ENCODE measurements at regions not wholly inside any gene's neighbourhood (a gene's known extent, or its start where the extent isn't known, plus 50 kb on each side); places are given as distances from the start of the nearest gene placed in this dataset.
"Not testable (repeated sequence)": the region's sequence is repeated elsewhere in the genome, so short reads cannot be mapped to it uniquely, and the experiment has no call there.

GRCh38 chr2:118576109-118576855 is 271.2 kb downstream of the EN1 start:
- H3K4me1 ChIP-seq (ENCODE audit: control insufficient read depth in 2 of 2, insufficient read depth in 1 of 2, low read depth in 1 of 2, low read length in 2 of 2) = no peaks in the 10 kb centered on the region

GRCh38 chr2:118572380-118572779 is 275.1 kb downstream of the EN1 start:
- no CpG with 5 or more reads among the region's 6 CpGs for WGBS, 2 donors (ENCODE audit: extremely low coverage in 2 of 2, insufficient read length in 2 of 2, insufficient replicate concordance in 1 of 2)
- not testable (repeated sequence) for H2AFZ ChIP-seq (ENCODE audit: low read length)

More at GRCh38 chr2:118576109-118576855, 271.2 kb downstream of the EN1 start:
- Histone ChIP-seq H3K4me2 (ENCODE audit: insufficient read depth, low read length, poor library complexity, severe bottlenecking) (no peak overlapping the region), H3K14ac (ENCODE audit: low read length) (no peak overlapping the region), H3K9ac (ENCODE audit: low read depth, low read length, poor library complexity) (no peak overlapping the region), H3K79me1 (ENCODE audit: low read depth, low read length) (no peaks in the 10 kb centered on the region), H2BK15ac (ENCODE audit: low read length) (no peak overlapping the region), H3K18ac (ENCODE audit: low read length) (no peak overlapping the region), H3K27ac (replicated peaks; ENCODE audit: low read length) (no peak overlapping the region), H3K4me3 (ENCODE audit: low read length in 2 of 2) (no peak overlapping the region), H2BK5ac (ENCODE audit: low read length) (no peak overlapping the region), H3K36me3 (replicated peaks in 1 of 2; ENCODE audit: control insufficient read depth in 2 of 2, insufficient read depth in 2 of 2, low read length in 2 of 2) (no peaks in the 10 kb centered on the region), H3K23ac (ENCODE audit: low read depth, low read length, poor library complexity) (peak overlapping the region; percentile 4), H3K4ac (ENCODE audit: low read length) (no peak overlapping the region), H4K8ac (ENCODE audit: low read depth, low read length) (no peak overlapping the region), H4K91ac (ENCODE audit: low read depth, low read length, poor library complexity) (no peak overlapping the region), H3K9me3 (replicated peaks in 1 of 2; ENCODE audit: control insufficient read depth in 2 of 2, insufficient read depth in 1 of 2, low read depth in 1 of 2, low read length in 2 of 2) (no peaks in the 10 kb centered on the region), H2BK120ac (ENCODE audit: low read depth, low read length) (no peak overlapping the region), H2AFZ (ENCODE audit: low read length) (no peak overlapping the region), H2AK5ac (ENCODE audit: low read depth, low read length) (no peak overlapping the region), H3K27me3 (ENCODE audit: control insufficient read depth in 3 of 3, insufficient read depth in 3 of 3, low read depth in 1 of 3, low read length in 3 of 3) (peaks cover 0 to 5% (median 0%) of the 10 kb centered on the region in 3 experiments), H2BK12ac (ENCODE audit: low read length) (no peak overlapping the region)
- WGBS, 2 donors (ENCODE audit: extremely low coverage in 2 of 2, insufficient read length in 2 of 2, insufficient replicate concordance in 1 of 2) = no CpG with 5 or more reads among the region's 3 CpGs
- DNase-seq (ENCODE audit: low spot score) = no peak

GRCh38 chr2:118569876-118570535 is 277.4 kb downstream of the EN1 start:
- no peak for DNase-seq (ENCODE audit: low spot score)
- no peak overlapping the region for H3K18ac ChIP-seq (ENCODE audit: low read length)
- no peaks in the 10 kb centered on the region for H3K9me3 ChIP-seq (replicated peaks in 1 of 2; ENCODE audit: control insufficient read depth in 2 of 2, insufficient read depth in 1 of 2, low read depth in 1 of 2, low read length in 2 of 2)
- no peaks in the 10 kb centered on the region for H3K79me1 ChIP-seq (ENCODE audit: low read depth, low read length)
- H2BK15ac ChIP-seq (ENCODE audit: low read length) = no peak overlapping the region
- no peaks in the 10 kb centered on the region for H3K36me3 ChIP-seq (replicated peaks in 1 of 2; ENCODE audit: control insufficient read depth in 2 of 2, insufficient read depth in 2 of 2, low read length in 2 of 2)
- no peak overlapping the region for H3K4me3 ChIP-seq (ENCODE audit: low read length in 2 of 2)
- H3K14ac ChIP-seq (ENCODE audit: low read length) = no peak overlapping the region
- peaks cover 0 to 1% of the 10 kb centered on the region in 2 donors for H3K4me1 ChIP-seq (ENCODE audit: control insufficient read depth in 2 of 2, insufficient read depth in 1 of 2, low read depth in 1 of 2, low read length in 2 of 2)
- WGBS, 2 donors (ENCODE audit: extremely low coverage in 2 of 2, insufficient read length in 2 of 2, insufficient replicate concordance in 1 of 2) = no CpG with 5 or more reads among the region's 2 CpGs
- H2BK5ac ChIP-seq (ENCODE audit: low read length) = no peak overlapping the region
- H3K27ac ChIP-seq (replicated peaks; ENCODE audit: low read length) = no peak overlapping the region
- H3K27me3 ChIP-seq (ENCODE audit: control insufficient read depth in 3 of 3, insufficient read depth in 3 of 3, low read depth in 1 of 3, low read length in 3 of 3) = peaks cover 0 to 8% (median 1%) of the 10 kb centered on the region in 3 experiments
- H3K4me2 ChIP-seq (ENCODE audit: insufficient read depth, low read length, poor library complexity, severe bottlenecking) = no peak overlapping the region
- no peak overlapping the region for H2BK120ac ChIP-seq (ENCODE audit: low read depth, low read length)
- H2AK5ac ChIP-seq (ENCODE audit: low read depth, low read length) = no peak overlapping the region
- H4K91ac ChIP-seq (ENCODE audit: low read depth, low read length, poor library complexity) = no peak overlapping the region
- no peak overlapping the region for H3K4ac ChIP-seq (ENCODE audit: low read length)
- no peak overlapping the region for H4K8ac ChIP-seq (ENCODE audit: low read depth, low read length)
- no peak overlapping the region for H2BK12ac ChIP-seq (ENCODE audit: low read length)
- H3K9ac ChIP-seq (ENCODE audit: low read depth, low read length, poor library complexity) = no peak overlapping the region
- H3K23ac ChIP-seq (ENCODE audit: low read depth, low read length, poor library complexity) = no peak overlapping the region
- H2AFZ ChIP-seq (ENCODE audit: low read length) = no peak overlapping the region

More at GRCh38 chr2:118572380-118572779, 275.1 kb downstream of the EN1 start:
- H3K4me1 ChIP-seq (ENCODE audit: control insufficient read depth in 2 of 2, insufficient read depth in 1 of 2, low read depth in 1 of 2, low read length in 2 of 2); H3K27ac ChIP-seq (replicated peaks; ENCODE audit: low read length); H3K14ac ChIP-seq (ENCODE audit: low read length); DNase-seq (ENCODE audit: low spot score); H4K8ac ChIP-seq (ENCODE audit: low read depth, low read length); H3K36me3 ChIP-seq (replicated peaks in 1 of 2; ENCODE audit: control insufficient read depth in 2 of 2, insufficient read depth in 2 of 2, low read length in 2 of 2); H2BK120ac ChIP-seq (ENCODE audit: low read depth, low read length); H2BK15ac ChIP-seq (ENCODE audit: low read length); H3K9me3 ChIP-seq (replicated peaks in 1 of 2; ENCODE audit: control insufficient read depth in 2 of 2, insufficient read depth in 1 of 2, low read depth in 1 of 2, low read length in 2 of 2); H3K4me2 ChIP-seq (ENCODE audit: insufficient read depth, low read length, poor library complexity, severe bottlenecking); H4K91ac ChIP-seq (ENCODE audit: low read depth, low read length, poor library complexity); H3K27me3 ChIP-seq (ENCODE audit: control insufficient read depth in 3 of 3, insufficient read depth in 3 of 3, low read depth in 1 of 3, low read length in 3 of 3); H3K18ac ChIP-seq (ENCODE audit: low read length); H3K9ac ChIP-seq (ENCODE audit: low read depth, low read length, poor library complexity); H2BK5ac ChIP-seq (ENCODE audit: low read length); H3K79me1 ChIP-seq (ENCODE audit: low read depth, low read length); H3K23ac ChIP-seq (ENCODE audit: low read depth, low read length, poor library complexity); H3K4me3 ChIP-seq (ENCODE audit: low read length in 2 of 2); H3K4ac ChIP-seq (ENCODE audit: low read length); H2BK12ac ChIP-seq (ENCODE audit: low read length): not testable (repeated sequence)
- peak overlapping the region; percentile 9 for H2AK5ac ChIP-seq (ENCODE audit: low read depth, low read length)

- H3K79me1 ChIP-seq (ENCODE audit: low read depth, low read length) = no peaks in the 10 kb centered on the region
- peaks cover 0 to 8% (median 1%) of the 10 kb centered on the region in 3 experiments for H3K27me3 ChIP-seq (ENCODE audit: control insufficient read depth in 3 of 3, insufficient read depth in 3 of 3, low read depth in 1 of 3, low read length in 3 of 3)
- no peaks in the 10 kb centered on the region for H3K36me3 ChIP-seq (replicated peaks in 1 of 2; ENCODE audit: control insufficient read depth in 2 of 2, insufficient read depth in 2 of 2, low read length in 2 of 2)
- H3K4me3 ChIP-seq (ENCODE audit: low read length in 2 of 2) = no peak overlapping the region
- H2AK5ac ChIP-seq (ENCODE audit: low read depth, low read length) = no peak overlapping the region
- no peak overlapping the region for H2BK5ac ChIP-seq (ENCODE audit: low read length)
- no peak overlapping the region for H3K9ac ChIP-seq (ENCODE audit: low read depth, low read length, poor library complexity)
- H3K9me3 ChIP-seq (replicated peaks in 1 of 2; ENCODE audit: control insufficient read depth in 2 of 2, insufficient read depth in 1 of 2, low read depth in 1 of 2, low read length in 2 of 2) = no peaks in the 10 kb centered on the region
- H3K27ac ChIP-seq (replicated peaks; ENCODE audit: low read length) = no peak overlapping the region
- H4K91ac ChIP-seq (ENCODE audit: low read depth, low read length, poor library complexity) = no peak overlapping the region
- H4K8ac ChIP-seq (ENCODE audit: low read depth, low read length) = no peak overlapping the region
- no peak overlapping the region for H2BK120ac ChIP-seq (ENCODE audit: low read depth, low read length)
- no CpG with 5 or more reads among the region's 5 CpGs for WGBS, 2 donors (ENCODE audit: extremely low coverage in 2 of 2, insufficient read length in 2 of 2, insufficient replicate concordance in 1 of 2)
- H3K23ac ChIP-seq (ENCODE audit: low read depth, low read length, poor library complexity) = no peak overlapping the region
- peaks cover 0 to 1% of the 10 kb centered on the region in 2 donors for H3K4me1 ChIP-seq (ENCODE audit: control insufficient read depth in 2 of 2, insufficient read depth in 1 of 2, low read depth in 1 of 2, low read length in 2 of 2)
- no peak overlapping the region for H2BK12ac ChIP-seq (ENCODE audit: low read length)
- DNase-seq (ENCODE audit: low spot score) = no peak
- no peak overlapping the region for H3K4ac ChIP-seq (ENCODE audit: low read length)
- H3K18ac ChIP-seq (ENCODE audit: low read length) = no peak overlapping the region
- no peak overlapping the region for H2AFZ ChIP-seq (ENCODE audit: low read length)
- no peak overlapping the region for H3K14ac ChIP-seq (ENCODE audit: low read length)
- no peak overlapping the region for H2BK15ac ChIP-seq (ENCODE audit: low read length)
- no peak overlapping the region for H3K4me2 ChIP-seq (ENCODE audit: insufficient read depth, low read length, poor library complexity, severe bottlenecking)
These were observed 278.7 kb downstream of the EN1 start for GRCh38 chr2:118568700-118569099.
